ENCODE measurements at regions not wholly inside any gene's neighbourhood (a gene's known extent, or its start where the extent isn't known, plus 50 kb on each side); places are given as distances from the start of the nearest gene placed in this dataset.

GRCh38 chr2:180578441-180578840, 402.0 kb upstream of the UBE2E3 start:
- Mint-ChIP-seq H3K27me3 (ENCODE audit: unreplicated experiment) (no peaks in the 10 kb centered on the region), H3K4me3 (ENCODE audit: unreplicated experiment) (no peak overlapping the region)

GRCh38 chr2:180577567-180577966, 402.8 kb upstream of the UBE2E3 start:
- no peak for DNase-seq (ENCODE audit: extremely low spot score, unreplicated experiment)
- no peak for TF ChIP-seq CTCF (IDR thresholded peaks at IDR 0.05)
- H3K36me3 Mint-ChIP-seq (ENCODE audit: unreplicated experiment): no peaks in the 10 kb centered on the region
- H3K9me3 Mint-ChIP-seq (ENCODE audit: unreplicated experiment): peaks cover 8% of the 10 kb centered on the region
- H3K27me3 Mint-ChIP-seq (ENCODE audit: unreplicated experiment): no peaks in the 10 kb centered on the region
- H3K27ac Mint-ChIP-seq (ENCODE audit: unreplicated experiment): no peak overlapping the region
- H3K4me1 Mint-ChIP-seq (ENCODE audit: unreplicated experiment): peaks cover 4% of the 10 kb centered on the region
- no peak overlapping the region for H3K4me3 Mint-ChIP-seq (ENCODE audit: unreplicated experiment)

More at GRCh38 chr2:180578441-180578840, 402.0 kb upstream of the UBE2E3 start:
- no peak for DNase-seq (ENCODE audit: extremely low spot score, unreplicated experiment)
- H3K9me3 Mint-ChIP-seq (ENCODE audit: unreplicated experiment): peaks cover 8% of the 10 kb centered on the region
- H3K27ac Mint-ChIP-seq (ENCODE audit: unreplicated experiment): no peak overlapping the region
- H3K36me3 Mint-ChIP-seq (ENCODE audit: unreplicated experiment): no peaks in the 10 kb centered on the region
- peaks cover 5% of the 10 kb centered on the region for H3K4me1 Mint-ChIP-seq (ENCODE audit: unreplicated experiment)
- TF ChIP-seq CTCF (IDR thresholded peaks at IDR 0.05): no peak

GRCh38 chr2:180573951-180574350, 406.5 kb upstream of the UBE2E3 start:
- Mint-ChIP-seq H3K27ac (ENCODE audit: unreplicated experiment) (no peak overlapping the region), H3K27me3 (ENCODE audit: unreplicated experiment) (no peaks in the 10 kb centered on the region), H3K4me1 (ENCODE audit: unreplicated experiment) (peaks cover 12% of the 10 kb centered on the region), H3K9me3 (ENCODE audit: unreplicated experiment) (peaks cover 8% of the 10 kb centered on the region), H3K36me3 (ENCODE audit: unreplicated experiment) (no peaks in the 10 kb centered on the region), H3K4me3 (ENCODE audit: unreplicated experiment) (no peak overlapping the region)
- DNase-seq (ENCODE audit: extremely low spot score, unreplicated experiment): no peak
- no peak for TF ChIP-seq CTCF (IDR thresholded peaks at IDR 0.05)

- no peaks in the 10 kb centered on the region for H3K27me3 Mint-ChIP-seq (ENCODE audit: unreplicated experiment)
- peaks cover 9% of the 10 kb centered on the region for H3K4me1 Mint-ChIP-seq (ENCODE audit: unreplicated experiment)
- no peak overlapping the region for H3K4me3 Mint-ChIP-seq (ENCODE audit: unreplicated experiment)
- no peak overlapping the region for H3K27ac Mint-ChIP-seq (ENCODE audit: unreplicated experiment)
- no peak for TF ChIP-seq CTCF (IDR thresholded peaks at IDR 0.05)
- no peak for DNase-seq (ENCODE audit: extremely low spot score, unreplicated experiment)
- H3K36me3 Mint-ChIP-seq (ENCODE audit: unreplicated experiment): no peaks in the 10 kb centered on the region
- peaks cover 8% of the 10 kb centered on the region for H3K9me3 Mint-ChIP-seq (ENCODE audit: unreplicated experiment)
Observed at GRCh38 chr2:180572346-180572745, 408.1 kb upstream of the UBE2E3 start.

- H3K9me3 Mint-ChIP-seq (ENCODE audit: unreplicated experiment): peaks cover 7% of the 10 kb centered on the region
- no peak for TF ChIP-seq CTCF (IDR thresholded peaks at IDR 0.05)
- peaks cover 9% of the 10 kb centered on the region for H3K4me1 Mint-ChIP-seq (ENCODE audit: unreplicated experiment)
- no peak overlapping the region for H3K4me3 Mint-ChIP-seq (ENCODE audit: unreplicated experiment)
- no peak for DNase-seq (ENCODE audit: extremely low spot score, unreplicated experiment)
- peak overlapping the region; percentile 45 for H3K27ac Mint-ChIP-seq (ENCODE audit: unreplicated experiment)
- no peaks in the 10 kb centered on the region for H3K27me3 Mint-ChIP-seq (ENCODE audit: unreplicated experiment)
- H3K36me3 Mint-ChIP-seq (ENCODE audit: unreplicated experiment): no peaks in the 10 kb centered on the region
Observed at GRCh38 chr2:180571559-180571958, 408.8 kb upstream of the UBE2E3 start.

Measured in osteocyte (in vitro differentiated cells).